Esophagus muscularis mucosa (tissue), 4 donors: ENCODE measurements at regions not wholly inside any gene's neighbourhood (a gene's known extent, or its start where the extent isn't known, plus 50 kb on each side); places are given as distances from the start of the nearest gene placed in this dataset.

Experiments
- CTCF ChIP-seq, 3 experiments: fragments of 200-600 bp in 2 of 3; fragments of 450-650 bp in 1 of 3; sonication (generic) in 2 of 3; IDR thresholded peaks; one replicate each; pipeline ENCODE4 v1.5.1; 2017 to 2019; ENCODE audit warnings: antibody characterized with exemption in 3 of 3, mild to moderate bottlenecking in 2 of 3, moderate library complexity in 1 of 3
- EP300 ChIP-seq: sonication (generic); formaldehyde crosslinking; IDR thresholded peaks from one replicate; pipeline ENCODE4 v1.6.1; 2017; ENCODE audit warnings: antibody characterized with exemption
- POLR2A ChIP-seq: fragments of 450-650 bp; IDR thresholded peaks from one replicate; pipeline ENCODE4 v1.6.1; 2017; ENCODE audit warnings: antibody characterized with exemption, moderate library complexity, mild to moderate bottlenecking, low read depth
- POLR2AphosphoS5 ChIP-seq, 2 donors: sonication (generic); formaldehyde crosslinking; IDR thresholded peaks; one replicate each; pipeline ENCODE4 v1.6.1; 2017; ENCODE audit warnings: antibody characterized with exemption in 2 of 2

GRCh38 chr3:66723231-66723630 lies 222.4 kb upstream of the LRIG1 start:
- TF ChIP-seq CTCF (IDR thresholded peaks at IDR 0.05) (no peak), POLR2A (no peak), POLR2AphosphoS5 (IDR thresholded peaks at IDR 0.05) (no peak), EP300 (no peak)
